A204.1 (cell line): ENCODE measurements at regions not wholly inside any gene's neighbourhood (a gene's known extent, or its start where the extent isn't known, plus 50 kb on each side); places are given as distances from the start of the nearest gene placed in this dataset.

Experiments
- FAIRE-seq: peaks from 2 replicates; lab custom pipeline; 2012; peaks lifted over from hg19 to GRCh38; lab: Jason Lieb, UNC

DNA sequence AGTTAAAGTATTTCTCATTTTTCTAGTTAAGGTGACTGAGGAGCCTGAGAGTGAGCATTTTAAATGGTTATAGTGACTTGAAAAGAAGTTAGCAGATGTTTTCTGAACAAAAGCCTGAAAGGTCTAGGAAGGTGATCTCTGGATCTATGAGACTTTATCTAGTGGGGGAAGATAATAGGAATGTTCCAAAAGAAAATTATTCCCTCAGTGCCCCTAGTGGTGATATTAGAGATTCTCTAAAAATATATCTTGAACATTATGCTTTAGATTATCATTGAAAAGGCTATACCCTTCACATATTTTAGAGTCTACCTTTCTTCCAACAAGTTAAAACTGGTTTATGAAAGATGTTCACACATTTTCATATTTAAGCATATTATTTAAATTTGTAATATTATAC is 69.0 kb upstream of the SPANXN1 start:
- peak; percentile 73 for FAIRE-seq

GRCh38 chrX:145190801-145191389 is 56.4 kb upstream of the SPANXN1 start:
- FAIRE-seq = peak; percentile 51
